ENCODE measurements at regions not wholly inside any gene's neighbourhood (a gene's known extent, or its start where the extent isn't known, plus 50 kb on each side); places are given as distances from the start of the nearest gene placed in this dataset.

DNA sequence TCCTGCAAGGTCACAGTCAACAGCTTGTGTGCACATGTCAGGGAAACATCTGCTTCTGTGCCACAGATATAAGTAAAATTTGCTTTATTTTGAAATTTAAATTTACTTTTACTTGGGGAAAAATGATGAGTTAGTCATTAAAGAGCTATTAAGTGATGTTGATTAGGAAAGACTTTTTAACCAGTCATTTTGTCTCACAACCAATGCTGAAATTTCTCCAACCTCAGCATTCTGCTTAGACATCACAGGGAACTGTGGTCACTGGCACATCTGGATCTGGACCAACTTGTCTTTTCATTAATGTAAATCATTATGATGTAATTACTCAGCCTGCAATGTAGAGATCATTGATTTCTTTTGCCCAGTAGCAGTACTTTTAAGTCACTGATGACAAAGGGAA, 301.0 kb downstream of the TTLL7 start:
- no peak for DNase-seq (ENCODE audit: low spot score)
- in situ Hi-C loops (cut with MboI; ENCODE audit: low pct_unique_long_range_greater_than_20kb, low sequenced_read_pairs, unreplicated experiment), result no loop called here
- TF ChIP-seq, protein P1, sequence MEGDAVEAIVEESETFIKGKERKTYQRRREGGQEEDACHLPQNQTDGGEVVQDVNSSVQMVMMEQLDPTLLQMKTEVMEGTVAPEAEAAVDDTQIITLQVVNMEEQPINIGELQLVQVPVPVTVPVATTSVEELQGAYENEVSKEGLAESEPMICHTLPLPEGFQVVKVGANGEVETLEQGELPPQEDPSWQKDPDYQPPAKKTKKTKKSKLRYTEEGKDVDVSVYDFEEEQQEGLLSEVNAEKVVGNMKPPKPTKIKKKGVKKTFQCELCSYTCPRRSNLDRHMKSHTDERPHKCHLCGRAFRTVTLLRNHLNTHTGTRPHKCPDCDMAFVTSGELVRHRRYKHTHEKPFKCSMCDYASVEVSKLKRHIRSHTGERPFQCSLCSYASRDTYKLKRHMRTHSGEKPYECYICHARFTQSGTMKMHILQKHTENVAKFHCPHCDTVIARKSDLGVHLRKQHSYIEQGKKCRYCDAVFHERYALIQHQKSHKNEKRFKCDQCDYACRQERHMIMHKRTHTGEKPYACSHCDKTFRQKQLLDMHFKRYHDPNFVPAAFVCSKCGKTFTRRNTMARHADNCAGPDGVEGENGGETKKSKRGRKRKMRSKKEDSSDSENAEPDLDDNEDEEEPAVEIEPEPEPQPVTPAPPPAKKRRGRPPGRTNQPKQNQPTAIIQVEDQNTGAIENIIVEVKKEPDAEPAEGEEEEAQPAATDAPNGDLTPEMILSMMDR (IDR thresholded peaks at IDR 0.05; ENCODE audit: extremely low read depth, insufficient read depth, missing control alignments), result no peak

GRCh38 chr1:83697220-83697619, 301.7 kb downstream of the TTLL7 start:
- TF ChIP-seq, protein P1 (IDR thresholded peaks at IDR 0.05; ENCODE audit: extremely low read depth, insufficient read depth, missing control alignments), result no peak
- in situ Hi-C loops (cut with MboI; ENCODE audit: low pct_unique_long_range_greater_than_20kb, low sequenced_read_pairs, unreplicated experiment), result no loop called here
- DNase-seq (ENCODE audit: low spot score), result no peak

DNA sequence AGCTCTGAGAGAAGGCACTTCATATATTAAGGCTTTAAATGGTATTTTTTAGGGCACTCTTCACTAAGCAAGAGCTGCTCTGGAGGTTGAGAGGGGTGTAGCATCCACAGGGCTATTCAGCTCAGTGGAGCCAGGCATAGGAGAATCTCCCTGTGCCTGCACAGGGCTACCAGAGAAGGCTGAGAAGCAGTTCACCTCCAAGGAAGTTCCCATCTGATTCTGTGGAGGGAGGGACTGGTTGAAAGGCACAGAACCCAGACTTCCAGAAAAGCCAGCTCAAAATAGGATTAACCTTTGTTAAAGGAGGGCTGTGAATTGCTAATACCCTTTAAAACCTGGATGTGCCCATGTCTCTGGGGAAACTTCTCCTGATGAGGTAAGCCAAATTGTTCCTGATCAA, 304.5 kb downstream of the TTLL7 start:
- TF ChIP-seq, protein P1 (IDR thresholded peaks at IDR 0.05; ENCODE audit: extremely low read depth, insufficient read depth, missing control alignments), result no peak
- no peak for DNase-seq (ENCODE audit: low spot score)
- in situ Hi-C loops (cut with MboI; ENCODE audit: low pct_unique_long_range_greater_than_20kb, low sequenced_read_pairs, unreplicated experiment), result no loop called here

- TF ChIP-seq, protein P1 (IDR thresholded peaks at IDR 0.05; ENCODE audit: extremely low read depth, insufficient read depth, missing control alignments), result no peak
- no peak for DNase-seq (ENCODE audit: low spot score)
- in situ Hi-C loops (cut with MboI; ENCODE audit: low pct_unique_long_range_greater_than_20kb, low sequenced_read_pairs, unreplicated experiment), result no loop called here
These were observed 305.4 kb downstream of the TTLL7 start for GRCh38 chr1:83693427-83694126.

DNA sequence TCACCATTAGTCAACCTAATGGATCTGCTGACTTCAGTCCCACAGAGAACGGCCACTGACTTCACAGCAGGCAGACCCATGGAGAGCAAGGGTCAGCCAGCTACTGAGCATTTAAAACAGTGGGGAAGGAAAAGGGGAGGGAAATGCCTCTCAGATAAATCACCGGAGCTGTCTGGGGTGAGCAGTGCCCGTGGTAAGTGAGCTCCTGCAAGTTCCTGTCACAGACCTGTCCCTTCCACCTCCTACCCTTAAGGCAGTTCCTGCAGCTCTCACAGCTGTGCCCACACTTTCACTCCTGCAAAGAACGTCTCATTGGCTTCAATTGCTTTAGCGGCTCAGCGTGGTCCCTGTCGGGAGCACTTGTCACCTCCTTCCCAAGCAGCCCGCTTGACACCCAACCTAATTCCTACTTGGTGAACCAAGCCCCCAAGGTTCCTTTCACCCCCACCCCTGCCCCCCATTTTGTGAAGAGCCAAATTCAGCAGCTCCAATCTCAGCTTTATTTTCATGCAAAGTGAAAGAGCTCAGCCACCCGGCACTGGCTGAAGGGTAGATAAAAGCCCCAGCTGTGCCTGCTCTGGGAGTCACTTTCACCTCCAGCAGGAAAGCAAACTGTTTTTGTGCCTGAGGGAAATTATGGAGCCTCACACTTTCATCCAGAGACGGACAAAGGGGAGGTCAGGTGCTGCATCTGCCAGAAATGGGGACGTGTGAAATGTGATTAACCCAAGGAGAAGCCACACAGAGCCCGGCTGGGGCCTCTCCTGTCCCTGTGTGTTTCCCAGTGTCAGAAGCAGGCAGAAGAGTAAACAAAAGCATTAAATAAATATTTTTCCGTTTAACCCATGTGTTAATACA, 306.2 kb downstream of the TTLL7 start:
- no peak for DNase-seq (ENCODE audit: low spot score)
- TF ChIP-seq, protein P1 (IDR thresholded peaks at IDR 0.05; ENCODE audit: extremely low read depth, insufficient read depth, missing control alignments), result no peak
- in situ Hi-C loops (cut with MboI; ENCODE audit: low pct_unique_long_range_greater_than_20kb, low sequenced_read_pairs, unreplicated experiment), result no loop called here

DNA sequence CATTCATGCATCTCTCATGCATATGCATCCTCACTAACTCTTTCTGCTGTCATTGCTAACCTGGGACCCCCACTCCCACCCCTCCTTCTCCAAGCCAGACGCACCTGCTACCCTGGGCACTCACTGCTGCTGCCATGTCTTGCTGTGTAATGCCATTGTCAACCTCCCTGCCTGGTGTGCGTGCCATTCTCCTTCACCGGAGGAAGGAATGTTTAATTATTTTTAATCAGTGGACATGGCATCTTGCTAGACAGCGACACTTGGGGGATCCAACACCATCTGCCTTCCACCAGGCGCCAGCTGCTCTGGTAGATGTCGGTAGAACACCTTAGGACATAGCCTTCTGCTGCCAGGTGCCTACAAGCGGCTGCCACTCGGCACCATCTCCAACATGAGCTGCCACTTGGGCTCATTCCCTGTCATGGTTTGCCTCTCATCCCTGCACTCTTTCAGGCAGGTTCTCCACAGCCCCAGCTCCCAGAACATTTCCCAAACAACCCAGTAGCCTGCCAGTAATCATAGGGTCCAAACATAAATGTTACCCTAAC, 306.9 kb downstream of the TTLL7 start:
- no peak for DNase-seq (ENCODE audit: low spot score)
- in situ Hi-C loops (cut with MboI; ENCODE audit: low pct_unique_long_range_greater_than_20kb, low sequenced_read_pairs, unreplicated experiment), result no loop called here
- TF ChIP-seq, protein P1 (IDR thresholded peaks at IDR 0.05; ENCODE audit: extremely low read depth, insufficient read depth, missing control alignments), result no peak

All from GM13977 (cell line).